NCI-H1694 (cell line): ENCODE measurements at regions not wholly inside any gene's neighbourhood (a gene's known extent, or its start where the extent isn't known, plus 50 kb on each side); places are given as distances from the start of the nearest gene placed in this dataset.

Source experiments
- DNase-seq: peaks from one replicate; lab custom pipeline; 2025; lab: John Stamatoyannopoulos, UW

DNA sequence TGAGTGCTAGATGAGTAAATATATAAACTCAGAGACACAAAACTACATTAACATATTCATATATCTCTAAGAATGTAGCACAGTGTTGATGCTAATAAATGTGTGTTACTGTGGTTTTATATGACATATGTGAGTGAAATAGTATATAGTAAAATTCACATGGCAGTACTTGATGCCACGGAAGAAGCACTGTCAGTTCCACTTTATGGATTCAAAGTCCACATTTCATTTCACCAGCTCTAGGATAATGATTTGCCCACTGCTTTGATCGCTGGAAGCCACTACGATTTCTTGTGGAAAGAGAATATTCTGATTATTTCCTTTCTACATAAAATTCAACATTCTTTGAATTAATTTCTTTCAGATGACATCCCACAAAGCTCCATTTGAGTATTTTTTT lies 181.2 kb downstream of the GBA3 start:
- no peak for DNase-seq

- no peak for DNase-seq
These were observed 178.2 kb downstream of the GBA3 start for GRCh38 chr4:22870847-22871449.

DNA sequence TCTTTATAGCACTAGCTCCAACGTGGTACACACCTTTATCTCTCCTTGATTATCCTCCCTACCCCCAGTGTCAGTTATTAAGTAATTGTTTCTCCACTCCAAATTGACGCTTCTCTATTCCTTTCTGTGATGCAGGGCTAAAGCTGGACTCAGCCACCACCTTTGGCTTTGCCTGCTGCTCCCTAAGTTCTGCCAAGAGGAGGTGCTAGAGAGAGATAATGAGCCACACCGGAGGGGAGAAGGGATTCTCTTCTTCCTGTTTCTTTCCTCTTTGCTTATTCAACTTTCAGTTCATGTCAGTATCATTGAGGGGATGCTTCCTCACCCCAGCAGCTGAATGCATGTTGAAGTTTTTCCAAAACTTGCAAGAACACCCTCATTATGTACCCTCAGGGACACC lies 176.5 kb downstream of the GBA3 start:
- DNase-seq: no peak
